ENCODE measurements at regions not wholly inside any gene's neighbourhood (a gene's known extent, or its start where the extent isn't known, plus 50 kb on each side); places are given as distances from the start of the nearest gene placed in this dataset.

DNA sequence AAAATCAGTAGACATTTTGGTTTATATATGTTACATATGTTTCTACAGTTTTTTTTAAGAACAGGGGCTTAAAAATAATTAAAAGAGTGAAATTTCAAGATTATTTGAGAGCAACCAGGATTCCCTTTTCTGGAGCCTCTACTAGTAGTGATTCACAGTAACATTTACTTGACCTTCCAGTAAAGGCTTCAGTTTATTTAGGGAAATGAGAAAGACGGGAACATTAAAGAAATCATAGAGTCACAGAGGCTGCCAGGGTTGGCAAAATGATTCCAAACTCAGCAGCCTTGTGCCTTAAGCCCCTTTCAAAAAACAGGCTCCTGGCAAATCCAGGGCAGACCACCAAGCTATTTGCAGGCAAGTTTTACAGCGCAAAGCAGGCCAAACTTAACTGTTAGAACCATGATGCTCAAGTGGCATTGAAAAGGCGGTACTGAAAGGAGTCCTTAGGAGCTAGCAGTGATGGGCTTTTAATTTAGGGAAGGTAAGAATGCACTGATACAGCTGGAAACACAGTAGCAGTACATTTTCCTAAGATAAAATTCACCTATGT is 201.1 kb upstream of the ADAMTS9 start:
- TF ChIP-seq, protein P1, sequence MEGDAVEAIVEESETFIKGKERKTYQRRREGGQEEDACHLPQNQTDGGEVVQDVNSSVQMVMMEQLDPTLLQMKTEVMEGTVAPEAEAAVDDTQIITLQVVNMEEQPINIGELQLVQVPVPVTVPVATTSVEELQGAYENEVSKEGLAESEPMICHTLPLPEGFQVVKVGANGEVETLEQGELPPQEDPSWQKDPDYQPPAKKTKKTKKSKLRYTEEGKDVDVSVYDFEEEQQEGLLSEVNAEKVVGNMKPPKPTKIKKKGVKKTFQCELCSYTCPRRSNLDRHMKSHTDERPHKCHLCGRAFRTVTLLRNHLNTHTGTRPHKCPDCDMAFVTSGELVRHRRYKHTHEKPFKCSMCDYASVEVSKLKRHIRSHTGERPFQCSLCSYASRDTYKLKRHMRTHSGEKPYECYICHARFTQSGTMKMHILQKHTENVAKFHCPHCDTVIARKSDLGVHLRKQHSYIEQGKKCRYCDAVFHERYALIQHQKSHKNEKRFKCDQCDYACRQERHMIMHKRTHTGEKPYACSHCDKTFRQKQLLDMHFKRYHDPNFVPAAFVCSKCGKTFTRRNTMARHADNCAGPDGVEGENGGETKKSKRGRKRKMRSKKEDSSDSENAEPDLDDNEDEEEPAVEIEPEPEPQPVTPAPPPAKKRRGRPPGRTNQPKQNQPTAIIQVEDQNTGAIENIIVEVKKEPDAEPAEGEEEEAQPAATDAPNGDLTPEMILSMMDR (conservative IDR thresholded peaks at IDR 0.05) = no peak
- DNase-seq (ENCODE audit: extremely low spot score, unreplicated experiment) = no peak
- no peaks in the 10 kb centered on the region for H3K36me3 Mint-ChIP-seq
- peaks cover 21% of the 10 kb centered on the region for H3K4me1 Mint-ChIP-seq (ENCODE audit: unreplicated experiment)
- H3K27me3 Mint-ChIP-seq = no peaks in the 10 kb centered on the region
- H3K27ac Mint-ChIP-seq = no peak overlapping the region
- H3K4me3 Mint-ChIP-seq = no peak overlapping the region
- peaks cover 6% of the 10 kb centered on the region for H3K9me3 Mint-ChIP-seq

DNA sequence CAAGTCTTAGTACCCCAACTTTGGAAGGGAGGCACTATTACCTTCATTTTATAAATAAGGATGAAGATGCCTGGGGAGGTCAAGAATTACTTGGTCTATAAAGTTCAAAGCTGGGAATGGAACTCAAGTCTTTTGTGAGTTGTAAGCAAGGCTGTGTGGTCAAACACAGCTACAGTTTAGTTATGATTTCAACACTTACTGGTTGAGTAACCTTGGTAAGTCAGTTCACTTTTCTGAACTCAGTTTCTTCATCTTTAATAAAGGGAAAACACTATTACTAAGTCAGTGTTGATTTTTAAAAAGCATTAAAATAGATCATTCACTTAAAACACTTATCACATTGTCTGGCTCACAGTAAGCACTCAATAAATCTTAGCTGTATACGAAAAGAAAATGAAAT is 200.4 kb upstream of the ADAMTS9 start:
- Mint-ChIP-seq H3K27me3 (no peaks in the 10 kb centered on the region), H3K4me3 (no peak overlapping the region)
- TF ChIP-seq, protein P1 (conservative IDR thresholded peaks at IDR 0.05) = no peak

DNA sequence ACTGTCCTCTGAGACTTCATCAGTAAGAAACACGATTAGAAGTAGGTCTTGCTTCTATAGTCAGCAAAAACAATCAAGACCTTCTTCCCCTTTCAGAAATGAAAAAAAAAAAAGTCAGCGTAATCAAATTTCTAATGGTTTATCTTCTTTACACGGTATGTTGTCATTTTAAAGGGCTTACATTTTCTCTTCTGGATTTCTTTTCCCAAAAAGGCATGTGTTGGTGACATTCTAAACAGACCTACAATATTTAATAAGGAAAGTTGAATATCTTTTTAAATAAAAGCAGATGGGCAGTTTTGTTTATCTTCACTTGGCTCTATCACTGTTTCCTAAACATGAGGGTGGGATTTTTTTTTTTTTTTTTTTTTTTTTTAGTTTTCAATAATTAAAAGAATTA is 197.3 kb upstream of the ADAMTS9 start:
- Mint-ChIP-seq H3K9me3 (peaks cover 13% of the 10 kb centered on the region), H3K4me1 (ENCODE audit: unreplicated experiment) (peaks cover 13% of the 10 kb centered on the region), H3K36me3 (no peaks in the 10 kb centered on the region), H3K27me3 (no peaks in the 10 kb centered on the region), H3K27ac (no peak overlapping the region), H3K4me3 (no peak overlapping the region)
- TF ChIP-seq, protein P1 (conservative IDR thresholded peaks at IDR 0.05) = no peak
- no peak for DNase-seq (ENCODE audit: extremely low spot score, unreplicated experiment)

More for the DNA sequence above, 200.4 kb upstream of the ADAMTS9 start:
- Mint-ChIP-seq H3K9me3 (peaks cover 6% of the 10 kb centered on the region), H3K4me1 (ENCODE audit: unreplicated experiment) (peaks cover 21% of the 10 kb centered on the region), H3K36me3 (no peaks in the 10 kb centered on the region), H3K27ac (no peak overlapping the region)
- no peak for DNase-seq (ENCODE audit: extremely low spot score, unreplicated experiment)

DNA sequence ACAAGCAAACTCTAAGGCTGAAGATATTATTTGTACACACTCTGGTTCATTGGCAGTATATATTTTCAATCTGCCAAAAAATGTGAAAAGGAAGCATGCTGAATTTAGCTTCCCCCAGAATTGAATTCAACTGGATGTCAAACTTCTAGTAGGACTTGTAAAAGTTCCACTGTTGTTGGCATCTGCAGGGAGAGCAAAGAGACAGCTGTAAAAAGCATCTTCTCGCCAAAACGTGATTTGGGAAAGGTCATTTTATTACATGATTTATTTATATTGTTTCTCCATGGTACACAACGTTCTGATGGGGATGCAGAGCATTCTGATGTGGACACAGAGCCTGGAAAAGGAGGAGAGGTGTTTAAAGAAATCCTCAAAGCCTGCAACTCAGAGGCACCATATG is 196.7 kb upstream of the ADAMTS9 start:
- Mint-ChIP-seq H3K4me3 (no peak overlapping the region), H3K27ac (no peak overlapping the region), H3K27me3 (no peaks in the 10 kb centered on the region), H3K36me3 (no peaks in the 10 kb centered on the region), H3K9me3 (peaks cover 13% of the 10 kb centered on the region), H3K4me1 (ENCODE audit: unreplicated experiment) (peaks cover 11% of the 10 kb centered on the region)
- TF ChIP-seq, protein P1 (conservative IDR thresholded peaks at IDR 0.05) = no peak
- DNase-seq (ENCODE audit: extremely low spot score, unreplicated experiment) = no peak

DNA sequence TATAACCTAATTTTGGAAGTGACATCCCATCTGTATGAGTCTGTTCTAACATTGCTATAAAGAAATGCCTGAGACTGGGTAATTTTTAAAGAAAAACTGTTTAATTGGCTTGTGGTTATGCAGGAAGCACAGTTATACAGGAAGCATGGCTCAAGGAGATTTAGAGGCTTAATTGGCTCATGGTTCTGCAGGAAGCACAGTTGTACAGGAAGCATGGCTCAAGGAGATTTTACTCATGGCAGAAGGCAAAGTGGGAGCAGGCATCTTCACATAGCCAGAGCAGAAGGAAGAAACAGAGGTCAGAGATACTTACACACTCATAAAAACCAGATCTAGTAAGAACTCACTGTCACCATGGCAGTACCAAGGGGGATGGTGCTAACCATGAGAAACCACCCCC is 193.1 kb upstream of the ADAMTS9 start:
- Mint-ChIP-seq H3K9me3 (peaks cover 10% of the 10 kb centered on the region), H3K4me3 (no peak overlapping the region), H3K4me1 (ENCODE audit: unreplicated experiment) (no peaks in the 10 kb centered on the region), H3K27me3 (no peaks in the 10 kb centered on the region), H3K36me3 (no peaks in the 10 kb centered on the region), H3K27ac (no peak overlapping the region)
- DNase-seq (ENCODE audit: extremely low spot score, unreplicated experiment) = no peak
- TF ChIP-seq, protein P1 (conservative IDR thresholded peaks at IDR 0.05) = no peak

DNA sequence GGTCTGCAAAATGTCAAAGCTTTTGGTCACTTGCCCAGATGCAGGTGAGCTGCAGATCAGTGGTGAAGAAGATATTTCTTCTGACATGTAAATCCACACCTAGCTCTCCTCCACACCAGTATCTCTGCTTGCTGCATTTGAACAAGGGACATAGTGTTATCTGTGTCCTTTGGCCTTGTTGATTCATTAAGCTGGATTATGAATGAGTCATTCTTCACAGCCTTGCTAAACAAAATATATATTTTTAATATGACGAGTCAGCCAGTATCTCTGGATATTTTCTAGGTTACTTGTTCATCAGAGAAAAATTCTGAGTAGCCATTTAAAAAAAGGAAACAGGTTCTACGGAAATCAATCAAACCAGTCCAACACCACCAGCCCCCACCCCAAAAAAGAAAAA is 190.6 kb upstream of the ADAMTS9 start:
- TF ChIP-seq, protein P1 (conservative IDR thresholded peaks at IDR 0.05) = no peak
- Mint-ChIP-seq H3K4me1 (ENCODE audit: unreplicated experiment) (no peaks in the 10 kb centered on the region), H3K27me3 (no peaks in the 10 kb centered on the region), H3K36me3 (no peaks in the 10 kb centered on the region), H3K4me3 (no peak overlapping the region), H3K27ac (no peak overlapping the region), H3K9me3 (peaks cover 10% of the 10 kb centered on the region)
- DNase-seq (ENCODE audit: extremely low spot score, unreplicated experiment) = no peak
